NCI-H2029 treated with DMSO at 0.1 percent for 48 hours (cell line): ENCODE measurements at regions not wholly inside any gene's neighbourhood (a gene's known extent, or its start where the extent isn't known, plus 50 kb on each side); places are given as distances from the start of the nearest gene placed in this dataset.

Experiments
- DNase-seq: peaks from one replicate; lab custom pipeline; 2025; lab: John Stamatoyannopoulos, UW

DNA sequence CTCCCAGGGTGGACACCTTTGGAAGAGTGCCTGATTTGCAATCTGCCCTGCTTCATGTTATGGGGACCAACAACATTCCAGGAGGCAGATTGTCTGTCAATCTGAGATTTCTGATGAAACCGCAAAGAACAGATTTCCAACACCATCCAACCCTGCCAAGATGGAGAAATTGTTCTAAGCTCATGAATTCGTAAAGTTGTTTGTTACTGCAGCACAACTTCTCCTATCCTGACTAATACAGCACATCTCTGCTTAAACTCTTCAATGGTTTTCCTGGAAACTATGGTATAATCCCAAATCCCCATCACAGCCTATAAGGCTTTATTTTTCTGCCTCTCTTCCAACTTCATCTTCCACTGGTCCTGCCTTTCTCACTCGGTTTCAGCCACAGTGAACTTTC, 210.3 kb upstream of the TSHZ3 start:
- no peak for DNase-seq

DNA sequence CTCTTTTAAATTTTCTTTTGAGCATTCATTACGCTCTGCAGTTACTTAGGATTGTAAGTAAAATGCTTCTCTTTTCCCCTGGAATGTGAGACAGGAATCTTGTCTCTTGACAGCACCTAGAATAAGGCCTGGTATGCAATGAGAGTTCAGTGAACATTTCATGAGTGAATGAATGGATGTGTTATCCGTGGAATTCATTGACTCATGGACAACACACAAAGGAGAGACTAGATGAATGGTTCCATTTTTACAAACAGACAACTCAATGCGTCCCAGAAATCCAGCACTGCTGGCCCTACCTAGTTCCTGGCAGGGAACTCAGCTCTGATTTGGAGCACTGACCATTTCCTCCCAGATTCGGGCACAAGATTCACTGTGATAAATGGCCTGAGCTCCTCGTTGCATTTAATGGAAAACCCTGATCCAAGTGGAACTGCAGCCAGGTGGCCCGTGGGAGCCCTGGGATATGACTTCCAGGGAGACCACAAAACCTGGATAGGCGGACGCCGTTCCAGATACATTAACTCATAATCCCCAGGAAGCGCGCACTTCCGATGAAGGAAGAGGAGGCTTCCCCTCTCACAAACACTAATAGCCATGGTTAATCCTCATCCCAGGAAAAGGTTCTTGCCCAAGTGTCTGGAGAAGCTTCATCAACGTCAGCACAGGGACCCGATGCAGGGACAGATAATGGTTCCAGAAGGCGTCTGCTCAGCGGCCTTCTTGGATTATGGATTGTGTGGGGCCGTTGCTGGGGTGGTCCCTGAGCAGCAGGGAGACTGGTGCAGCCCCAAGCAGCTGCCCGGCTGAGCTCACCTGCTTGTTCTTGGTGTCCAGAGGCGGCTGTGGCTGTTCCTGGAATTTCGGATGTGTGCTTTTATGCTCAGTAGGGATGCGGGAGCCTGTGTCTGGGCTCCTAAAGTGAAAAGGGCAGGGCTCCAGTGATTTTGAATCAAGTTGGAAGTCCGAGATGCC, 211.1 kb upstream of the TSHZ3 start:
- no peak for DNase-seq

DNA sequence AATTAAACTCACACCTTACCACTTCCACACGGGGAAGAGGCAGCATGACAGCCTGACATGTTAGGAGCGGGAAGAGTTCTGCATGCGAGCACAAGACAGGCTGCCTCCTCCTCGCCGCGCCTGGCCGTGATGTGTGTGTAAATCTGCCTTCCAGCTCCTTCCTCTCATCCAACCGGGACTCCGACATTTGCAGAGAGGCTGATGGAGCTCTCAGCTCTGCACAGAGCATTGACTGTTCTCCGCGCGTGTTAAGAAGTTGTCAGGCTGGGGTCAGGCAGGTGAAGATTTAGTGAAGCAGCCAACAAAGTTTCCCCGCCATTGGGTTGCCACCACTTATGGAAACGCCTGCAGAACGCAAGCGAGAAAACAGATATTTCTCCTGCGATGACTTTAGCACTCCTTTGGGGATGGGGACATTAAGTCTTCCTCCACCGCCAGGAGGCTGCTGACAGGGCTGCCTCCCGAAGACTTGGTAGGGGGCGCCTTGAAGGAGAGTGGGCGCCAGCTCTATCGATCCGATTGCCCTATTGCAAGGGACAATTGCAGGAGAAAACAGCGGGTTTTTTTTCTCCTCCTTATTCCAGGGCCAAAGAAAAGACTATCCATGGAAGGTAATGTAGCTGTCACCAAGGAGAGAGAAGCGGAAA, 213.9 kb upstream of the TSHZ3 start:
- DNase-seq = no peak

DNA sequence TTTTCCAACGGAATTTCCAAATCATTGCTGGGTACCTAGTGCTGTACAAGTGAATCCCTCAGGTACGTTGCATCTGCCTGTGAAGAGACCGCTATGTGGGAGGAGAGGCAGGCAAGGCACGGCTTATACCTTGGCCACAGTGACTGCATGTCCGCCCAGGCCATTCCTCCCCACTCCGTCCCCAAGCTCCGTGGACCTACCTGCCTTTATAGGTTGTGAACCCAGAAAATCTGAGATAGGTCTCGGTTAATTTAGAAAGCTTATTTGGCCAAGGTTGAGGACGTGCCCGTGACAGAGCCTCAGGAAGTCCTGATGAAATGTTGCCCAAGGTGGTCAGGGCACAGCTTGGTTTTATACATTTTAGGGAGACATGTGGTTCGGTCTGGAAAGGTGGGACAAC, 218.5 kb upstream of the TSHZ3 start:
- no peak for DNase-seq

DNA sequence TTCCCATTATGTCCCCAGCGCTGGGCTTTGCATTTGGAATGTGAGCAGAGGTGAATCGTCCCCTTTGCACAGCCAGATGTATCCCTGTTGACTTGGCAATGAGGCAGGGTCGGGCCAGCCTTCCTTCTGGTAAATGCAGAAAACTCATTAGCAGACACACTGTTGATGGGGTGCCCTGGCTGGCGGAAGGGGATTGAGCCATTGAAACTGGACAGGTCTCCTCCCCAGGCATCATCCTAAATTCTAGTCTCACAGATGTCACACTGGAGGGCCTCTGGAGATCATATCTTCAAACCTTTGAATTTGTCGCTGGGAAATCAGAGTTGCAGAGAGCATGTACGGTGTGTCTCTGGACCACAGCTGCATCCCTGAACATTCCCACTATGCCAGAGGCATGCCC, 219.5 kb upstream of the TSHZ3 start:
- DNase-seq = no peak

DNA sequence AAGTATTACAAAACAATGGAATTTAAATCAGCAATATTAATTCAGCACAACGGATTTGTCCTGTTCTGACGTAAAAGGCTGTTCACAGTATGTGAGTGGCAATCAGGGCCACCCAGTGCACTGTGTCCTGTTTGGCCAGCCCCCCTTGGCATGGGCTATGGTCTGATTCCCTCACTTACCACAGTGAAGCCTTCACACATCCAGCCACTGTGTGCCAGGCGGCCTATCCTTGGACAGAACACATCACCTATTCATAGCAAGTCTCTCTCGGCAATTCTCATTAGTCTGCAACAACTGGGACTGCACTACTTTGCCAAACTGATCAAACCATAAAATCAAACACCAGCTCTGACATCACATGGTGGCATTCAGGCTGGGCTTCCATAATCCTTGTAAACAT, 221.5 kb upstream of the TSHZ3 start:
- no peak for DNase-seq

DNA sequence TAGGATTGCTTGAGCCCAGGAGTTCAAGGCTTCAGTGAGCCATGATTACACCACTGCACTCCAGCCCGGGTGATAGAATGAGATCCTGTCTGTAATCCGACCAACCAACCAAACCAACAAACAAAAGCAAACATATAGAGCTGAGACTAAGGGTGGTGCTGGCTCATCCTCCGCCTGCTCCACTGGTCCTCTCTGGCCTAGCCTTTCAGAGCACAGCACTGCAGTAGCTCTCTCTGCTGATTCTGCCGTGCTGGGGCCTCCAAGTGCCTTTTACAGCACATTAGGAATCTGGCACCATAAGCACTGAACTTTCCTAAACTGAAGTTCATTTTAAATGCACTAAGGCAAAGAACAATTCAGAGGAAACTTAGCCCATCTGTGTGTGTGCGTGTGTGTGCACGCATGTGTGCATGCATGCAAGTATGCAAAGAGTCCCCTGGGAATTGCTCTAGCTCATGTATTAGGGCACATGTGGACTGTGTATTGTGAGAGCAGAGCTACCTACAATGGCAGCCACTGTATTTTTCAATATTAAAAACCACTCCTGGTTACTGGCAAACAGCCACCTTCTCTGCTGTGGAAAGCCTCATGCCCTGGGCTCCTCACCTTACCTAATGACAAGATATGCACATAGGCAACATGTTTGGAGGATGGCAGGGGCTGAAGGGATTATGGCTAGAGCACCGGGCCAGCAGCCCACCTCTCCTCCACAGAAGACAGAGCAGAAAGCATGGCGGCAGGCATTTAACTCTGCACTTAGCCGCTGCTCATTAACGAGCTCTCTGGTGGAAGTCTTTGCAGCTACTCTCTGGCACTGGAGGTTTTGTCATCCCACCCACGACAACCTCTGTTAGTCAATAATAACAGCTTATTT, 223.1 kb upstream of the TSHZ3 start:
- DNase-seq = no peak

DNA sequence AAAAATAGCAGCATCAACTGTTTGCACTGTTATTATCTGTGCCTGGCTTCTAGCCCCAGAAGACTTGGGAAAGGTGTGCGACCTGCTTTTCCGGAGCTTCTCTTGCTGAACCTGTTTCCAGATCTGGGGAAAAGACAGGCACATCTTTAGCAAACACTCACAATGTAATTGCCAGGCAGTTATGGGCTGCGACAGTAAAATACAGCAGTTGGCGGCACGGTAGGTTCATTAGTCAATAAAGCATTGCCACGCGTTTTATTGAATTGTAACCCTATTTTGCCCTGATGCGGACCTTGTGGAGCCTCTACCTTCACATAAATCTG, 223.7 kb upstream of the TSHZ3 start:
- DNase-seq = no peak

DNA sequence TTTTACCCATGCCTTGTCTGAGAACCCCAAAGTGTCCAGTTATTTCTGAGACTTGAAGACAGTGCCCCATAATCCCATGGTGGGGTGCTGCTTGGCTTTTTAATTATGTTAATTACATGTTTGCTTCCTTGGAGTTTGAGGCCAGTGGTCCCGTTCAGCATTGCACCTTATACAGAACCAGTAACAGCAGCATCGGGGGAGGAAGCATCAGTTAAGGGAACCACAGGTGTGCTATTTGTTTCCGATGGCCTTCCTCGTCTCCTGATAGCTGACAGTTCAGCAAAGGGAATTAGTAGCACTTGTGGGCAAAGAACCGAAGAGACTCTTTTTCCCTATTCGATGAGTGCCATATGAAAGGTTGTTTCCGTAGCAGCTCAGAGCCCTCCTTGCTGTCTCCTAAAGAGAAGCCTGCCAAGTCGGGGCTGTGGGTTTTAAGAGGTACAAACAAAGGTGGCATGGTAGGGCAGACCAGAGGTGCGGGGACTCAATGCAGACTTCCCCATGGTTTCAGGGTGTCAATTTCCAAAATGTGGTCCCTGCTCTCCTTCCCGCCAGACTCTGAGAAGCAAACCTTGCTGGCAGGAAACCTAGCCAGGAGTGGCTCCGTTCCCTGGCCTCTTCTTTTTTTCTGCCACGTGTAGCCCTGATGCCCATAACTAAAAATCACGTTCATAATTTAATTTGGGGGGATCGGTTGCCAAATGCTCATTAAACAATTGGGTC, 225.2 kb upstream of the TSHZ3 start:
- DNase-seq = no peak

DNA sequence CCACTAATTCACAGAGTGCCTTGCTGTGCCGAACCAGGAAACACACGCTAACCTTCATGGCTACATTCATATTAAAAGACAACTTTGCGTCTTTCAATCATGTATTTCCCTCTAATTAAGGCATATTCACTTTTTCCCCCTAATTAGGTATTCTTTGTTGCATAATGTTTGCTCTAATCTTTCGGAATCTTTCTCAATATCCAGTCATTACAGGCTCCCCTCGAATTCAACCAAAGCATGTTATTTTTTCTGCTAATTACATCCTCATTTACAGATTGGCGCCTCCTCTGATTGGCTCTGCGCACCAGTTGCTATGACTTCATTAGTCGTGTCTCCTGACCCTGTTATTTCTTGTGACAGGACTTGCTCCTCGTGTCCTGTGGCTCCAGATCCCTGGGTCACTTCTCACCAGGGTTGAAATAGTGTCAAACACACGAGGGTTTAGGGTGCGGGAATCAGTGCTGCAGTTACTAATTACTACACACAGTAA, 226.7 kb upstream of the TSHZ3 start:
- no peak for DNase-seq

DNA sequence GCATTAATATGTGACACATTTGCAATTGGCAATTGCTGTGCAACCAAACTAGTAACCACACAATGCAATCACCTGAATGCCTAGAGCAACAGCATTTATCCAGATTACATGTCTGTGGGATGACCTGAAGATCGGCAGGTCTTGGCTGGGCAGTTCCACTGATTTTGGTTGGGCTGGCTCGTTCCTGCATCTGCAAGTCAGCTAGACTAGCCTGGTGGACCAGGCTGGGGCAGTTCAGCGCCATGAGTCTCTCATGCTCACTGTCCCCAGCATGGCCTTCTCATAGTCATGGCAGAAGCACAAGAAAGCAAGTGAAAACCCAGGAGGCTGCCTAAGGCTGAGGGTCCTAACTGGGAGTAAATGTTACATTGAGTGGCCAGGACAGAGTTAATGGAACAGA, 229.1 kb upstream of the TSHZ3 start:
- no peak for DNase-seq

DNA sequence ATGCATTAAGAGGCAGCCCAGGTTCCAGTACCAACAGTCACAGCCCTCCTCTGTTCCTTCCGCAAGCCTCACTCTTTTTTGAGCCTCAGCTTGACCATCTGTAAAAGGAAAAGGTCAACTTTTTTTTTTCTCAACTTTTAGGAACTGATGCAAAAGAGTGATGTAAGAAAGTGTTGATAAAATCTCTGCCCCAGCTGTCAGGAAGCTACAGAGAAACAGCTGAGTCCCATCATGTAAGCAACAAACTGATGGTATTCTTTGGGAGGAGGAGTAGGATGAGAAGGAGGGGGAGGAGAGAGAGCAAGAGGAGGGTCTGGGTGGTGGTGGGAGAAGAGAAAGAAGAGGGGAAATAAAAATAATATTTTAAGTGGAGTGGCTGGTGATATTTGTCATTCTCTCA, 233.9 kb upstream of the TSHZ3 start:
- no peak for DNase-seq

DNA sequence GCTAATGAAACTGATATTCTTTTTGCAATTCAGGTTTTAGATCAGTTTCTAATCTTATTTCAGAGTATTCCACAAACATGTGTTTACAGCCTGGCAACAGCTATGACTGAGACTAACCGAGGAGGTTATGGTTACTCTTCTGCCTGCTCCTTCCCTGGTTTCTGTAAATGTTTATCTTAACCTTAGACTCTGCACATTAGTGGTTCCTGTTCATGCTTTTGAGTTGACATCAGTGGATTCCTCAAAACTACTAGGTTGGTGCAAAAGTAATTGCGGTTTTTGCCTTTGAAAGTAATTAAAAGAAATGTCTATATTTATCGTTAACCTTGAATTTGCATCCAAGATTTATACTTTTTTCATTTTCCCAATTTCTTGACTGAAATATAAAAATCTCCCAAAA, 237.0 kb upstream of the TSHZ3 start:
- DNase-seq = no peak

DNA sequence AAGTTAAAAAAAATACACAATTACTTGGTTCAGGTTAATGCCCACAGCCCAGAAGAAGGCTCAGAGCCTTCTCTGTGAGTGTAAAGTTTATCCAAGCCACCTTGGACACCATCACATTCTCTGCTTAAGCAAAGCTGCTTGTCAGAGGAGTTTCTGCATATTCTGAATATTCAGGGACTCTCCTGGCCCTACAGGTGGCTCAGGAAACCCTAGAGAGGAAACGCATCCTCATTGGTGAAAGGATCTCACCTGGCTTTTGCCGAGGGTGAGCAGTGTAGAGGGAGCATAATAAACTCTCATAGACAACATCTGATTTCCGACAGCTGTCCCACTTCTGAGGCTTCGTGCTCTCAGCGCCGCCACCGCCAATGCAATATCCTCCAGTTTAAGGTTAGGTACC, 239.9 kb upstream of the TSHZ3 start:
- DNase-seq = no peak

DNA sequence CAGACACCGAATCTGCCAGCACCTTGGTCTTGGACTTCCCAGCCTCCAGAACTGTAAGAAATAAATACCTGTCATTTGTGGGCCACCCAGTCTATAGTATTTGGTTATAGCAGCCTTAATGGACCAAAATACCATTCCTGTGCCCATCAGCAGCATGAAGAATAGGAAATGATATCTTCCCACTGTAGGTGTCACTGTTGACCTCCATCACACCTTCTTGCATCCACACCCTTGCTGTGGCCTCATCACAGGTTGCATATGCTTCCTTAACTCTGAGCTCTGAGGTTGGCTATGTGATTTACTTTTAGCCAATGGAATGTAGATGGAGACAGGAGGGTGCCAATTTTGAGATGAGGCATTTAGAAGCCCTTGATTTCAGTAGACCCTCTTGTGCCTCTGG, 242.0 kb upstream of the TSHZ3 start:
- no peak for DNase-seq

DNA sequence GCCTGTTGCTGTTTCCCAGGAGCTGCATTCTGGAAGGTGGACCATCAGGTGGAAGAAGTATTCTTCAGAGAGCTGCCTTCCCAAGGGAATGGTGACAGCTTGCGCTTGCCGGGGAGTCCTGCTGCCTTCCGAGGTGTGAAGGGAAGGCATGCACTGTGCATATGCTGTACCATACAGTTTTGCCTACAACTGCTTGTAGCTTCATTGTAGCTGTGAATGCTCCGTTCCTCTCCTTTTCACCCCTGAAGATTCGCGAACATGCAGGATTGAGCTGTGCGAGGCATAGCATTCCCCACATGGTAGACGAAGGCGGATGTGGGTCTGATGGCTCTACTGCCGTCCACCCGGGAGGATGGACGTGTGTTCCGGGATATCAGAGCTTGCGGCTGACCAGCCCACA, 243.2 kb upstream of the TSHZ3 start:
- DNase-seq = no peak

DNA sequence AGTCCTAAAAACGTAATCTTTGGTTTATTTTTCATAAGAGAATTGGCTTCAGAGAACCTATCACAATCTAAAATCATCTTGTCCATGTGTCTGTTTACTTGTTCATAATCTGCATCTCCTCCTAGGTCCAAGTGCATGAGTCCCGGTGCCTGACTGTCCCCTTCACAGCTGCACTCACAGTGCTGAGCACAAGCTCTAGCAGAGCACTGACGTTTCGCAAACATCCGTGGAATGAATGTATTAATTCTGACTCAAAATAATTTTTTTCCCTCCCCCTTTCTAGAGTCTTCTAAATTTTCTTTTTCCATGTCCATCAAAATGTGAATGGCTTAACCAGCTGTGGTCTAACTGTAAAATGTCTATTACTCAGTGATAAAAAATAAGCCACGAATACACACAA, 245.5 kb upstream of the TSHZ3 start:
- no peak for DNase-seq

DNA sequence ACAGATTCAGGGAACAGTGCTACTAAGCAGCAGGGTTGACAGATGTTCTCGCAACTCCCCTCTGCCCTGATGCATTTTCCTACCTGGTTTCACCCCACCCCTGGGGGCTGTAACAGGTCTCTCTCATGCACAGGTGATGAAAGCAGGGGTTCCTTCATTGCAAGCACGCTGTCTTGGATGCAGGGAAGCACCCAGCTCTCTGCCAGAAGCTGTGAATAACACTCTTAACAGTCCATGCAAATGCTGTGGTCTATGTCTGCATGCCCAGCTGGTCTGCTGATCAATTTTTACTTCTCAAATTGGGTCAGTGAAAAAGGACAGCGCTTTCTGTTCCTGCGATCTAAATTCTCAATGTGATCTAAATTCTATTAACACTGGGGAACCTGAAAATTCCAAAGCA, 246.3 kb upstream of the TSHZ3 start:
- no peak for DNase-seq

DNA sequence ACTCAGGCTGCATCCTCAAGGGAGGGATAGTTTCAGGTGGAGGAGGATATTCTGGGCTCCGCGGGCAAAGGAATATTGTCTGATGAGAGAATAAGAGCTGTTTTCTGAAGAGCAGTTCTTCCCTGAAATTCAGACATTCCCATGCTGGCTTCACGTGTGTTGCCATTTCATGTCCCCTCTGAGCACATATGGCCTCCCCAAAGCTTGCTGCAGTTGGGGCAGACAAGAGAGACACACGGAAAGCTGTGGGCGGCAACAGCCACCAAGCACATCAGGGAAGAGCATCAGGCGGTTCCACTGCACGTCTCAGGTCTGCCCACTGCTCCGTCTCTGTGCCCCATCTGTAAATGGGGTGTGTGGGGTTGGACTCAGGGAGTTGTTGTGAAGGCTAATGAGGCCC, 247.5 kb upstream of the TSHZ3 start:
- no peak for DNase-seq

DNA sequence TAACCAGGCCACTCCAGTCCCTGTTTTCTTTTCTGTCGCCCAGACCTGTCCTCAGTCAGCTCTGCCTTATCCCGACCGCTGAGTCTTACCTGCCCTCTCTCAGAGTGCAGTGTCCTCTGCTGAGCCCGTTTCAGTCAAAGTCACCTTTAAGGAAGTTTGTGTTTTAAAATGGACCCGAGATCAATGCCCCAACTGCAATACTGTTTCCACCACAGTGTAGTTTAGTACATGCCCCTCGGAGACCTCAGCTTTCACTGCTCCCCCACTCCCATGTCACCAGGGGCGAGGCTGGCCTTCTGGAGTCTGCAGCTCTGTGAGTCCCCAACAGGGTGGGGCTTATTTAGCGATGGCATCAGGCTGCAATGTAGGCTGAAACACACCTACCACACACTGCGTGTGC, 248.4 kb upstream of the TSHZ3 start:
- DNase-seq = no peak

DNA sequence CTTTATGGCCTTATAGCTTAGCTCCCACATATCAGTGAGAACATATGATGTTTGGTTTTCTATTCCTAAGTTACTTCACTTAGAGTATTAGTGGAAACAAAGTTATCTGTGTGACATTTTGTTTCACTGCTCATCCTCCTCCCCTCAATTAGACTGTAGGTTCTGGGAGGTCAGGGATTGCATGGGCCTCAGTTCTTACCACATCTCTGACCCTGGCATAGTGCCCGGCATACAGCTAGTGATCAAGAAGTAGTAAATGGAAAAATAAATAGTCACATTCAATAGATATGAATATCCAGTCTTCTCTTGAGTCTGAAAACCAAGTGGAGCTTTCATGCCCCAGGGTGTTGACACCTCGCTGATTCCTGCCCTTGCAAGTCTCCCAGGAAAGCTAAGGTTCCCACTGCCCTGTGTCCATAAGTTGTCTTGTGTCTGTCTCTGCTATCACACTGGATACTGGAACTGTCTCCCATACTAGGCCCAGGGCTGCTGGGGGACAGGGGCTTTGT, 249.5 kb upstream of the TSHZ3 start:
- DNase-seq = no peak
